ENCODE measurements at regions not wholly inside any gene's neighbourhood (a gene's known extent, or its start where the extent isn't known, plus 50 kb on each side); places are given as distances from the start of the nearest gene placed in this dataset.

DNA sequence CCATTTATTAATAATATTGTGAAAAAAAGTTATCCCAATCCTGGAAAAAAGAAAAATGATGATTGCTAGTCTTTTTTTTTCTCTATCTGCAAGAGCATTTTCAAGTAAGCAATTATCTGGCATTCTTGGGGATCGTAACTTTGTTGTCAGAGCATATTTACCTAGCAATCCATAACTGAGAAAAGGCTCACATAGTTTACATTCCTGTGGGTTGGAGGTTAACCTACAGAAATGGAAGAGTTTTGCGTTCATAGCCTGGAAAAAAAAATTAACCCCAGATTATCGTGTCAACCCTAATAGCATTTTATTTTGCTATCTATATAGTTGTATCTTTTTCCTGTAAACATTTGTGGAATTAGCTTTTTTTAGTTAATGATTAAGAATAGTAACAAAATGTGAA, 292.3 kb downstream of the DAD1 start (continued):
- TF ChIP-seq SOX5 (CRISPR knock-in tag; IDR thresholded peaks at IDR 0.05; ENCODE audit: borderline replicate concordance), result peak; percentile 52; the same call in 1 of the 2 replicates
- TF ChIP-seq ZNF251 (CRISPR knock-in tag; IDR thresholded peaks at IDR 0.05), result no peak
- TF ChIP-seq, protein P1, sequence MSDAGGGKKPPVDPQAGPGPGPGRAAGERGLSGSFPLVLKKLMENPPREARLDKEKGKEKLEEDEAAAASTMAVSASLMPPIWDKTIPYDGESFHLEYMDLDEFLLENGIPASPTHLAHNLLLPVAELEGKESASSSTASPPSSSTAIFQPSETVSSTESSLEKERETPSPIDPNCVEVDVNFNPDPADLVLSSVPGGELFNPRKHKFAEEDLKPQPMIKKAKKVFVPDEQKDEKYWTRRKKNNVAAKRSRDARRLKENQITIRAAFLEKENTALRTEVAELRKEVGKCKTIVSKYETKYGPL (CRISPR knock-in tag; IDR thresholded peaks at IDR 0.05), result no peak; the same call in 1 of the 2 replicates
- no peak for TF ChIP-seq ZFAT (CRISPR knock-in tag; conservative IDR thresholded peaks at IDR 0.05)
- TF ChIP-seq HMG20A (CRISPR knock-in tag; IDR thresholded peaks at IDR 0.05; ENCODE audit: borderline replicate concordance), result peak; percentile 84
- peak in 1 of 2 experiments; percentile 24; a peak in 1 of 4 replicates for TF ChIP-seq MAFK (conservative IDR thresholded peaks at IDR 0.05 in 1 of 2, IDR thresholded peaks at IDR 0.05 in 1 of 2; ENCODE audit: low read length in 2 of 2)
- TF ChIP-seq ZNF652 (CRISPR knock-in tag; IDR thresholded peaks at IDR 0.05; ENCODE audit: borderline replicate concordance, low read depth), result peak; percentile 83
- no peak for TF ChIP-seq FLYWCH1 (CRISPR knock-in tag; IDR thresholded peaks at IDR 0.05)
- TF ChIP-seq KDM1A (CRISPR knock-in tag; IDR thresholded peaks at IDR 0.05), result peak; percentile 41; the same call in 1 of the 2 replicates
- no peak for TF ChIP-seq KLF9 (CRISPR knock-in tag; IDR thresholded peaks at IDR 0.05; ENCODE audit: low read depth)
- no peak for TF ChIP-seq ZIK1 (CRISPR knock-in tag; IDR thresholded peaks at IDR 0.05; ENCODE audit: borderline replicate concordance, low read depth)
- TF ChIP-seq KDM3A (CRISPR knock-in tag; IDR thresholded peaks at IDR 0.05; ENCODE audit: low read depth), result no peak
- no peak for TF ChIP-seq ZNF253 (CRISPR knock-in tag; IDR thresholded peaks at IDR 0.05; ENCODE audit: borderline replicate concordance)
- TF ChIP-seq, protein P2, sequence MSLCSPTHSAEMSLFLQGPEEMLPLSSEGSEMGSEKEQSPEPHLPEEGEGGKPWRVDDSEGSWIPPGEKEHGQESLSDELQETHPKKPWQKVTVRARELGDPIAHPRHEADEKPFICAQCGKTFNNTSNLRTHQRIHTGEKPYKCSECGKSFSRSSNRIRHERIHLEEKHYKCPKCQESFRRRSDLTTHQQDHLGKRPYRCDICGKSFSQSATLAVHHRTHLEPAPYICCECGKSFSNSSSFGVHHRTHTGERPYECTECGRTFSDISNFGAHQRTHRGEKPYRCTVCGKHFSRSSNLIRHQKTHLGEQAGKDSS (CRISPR knock-in tag; IDR thresholded peaks at IDR 0.05; ENCODE audit: borderline replicate concordance, low read depth), result no peak
- TF ChIP-seq, protein P3, sequence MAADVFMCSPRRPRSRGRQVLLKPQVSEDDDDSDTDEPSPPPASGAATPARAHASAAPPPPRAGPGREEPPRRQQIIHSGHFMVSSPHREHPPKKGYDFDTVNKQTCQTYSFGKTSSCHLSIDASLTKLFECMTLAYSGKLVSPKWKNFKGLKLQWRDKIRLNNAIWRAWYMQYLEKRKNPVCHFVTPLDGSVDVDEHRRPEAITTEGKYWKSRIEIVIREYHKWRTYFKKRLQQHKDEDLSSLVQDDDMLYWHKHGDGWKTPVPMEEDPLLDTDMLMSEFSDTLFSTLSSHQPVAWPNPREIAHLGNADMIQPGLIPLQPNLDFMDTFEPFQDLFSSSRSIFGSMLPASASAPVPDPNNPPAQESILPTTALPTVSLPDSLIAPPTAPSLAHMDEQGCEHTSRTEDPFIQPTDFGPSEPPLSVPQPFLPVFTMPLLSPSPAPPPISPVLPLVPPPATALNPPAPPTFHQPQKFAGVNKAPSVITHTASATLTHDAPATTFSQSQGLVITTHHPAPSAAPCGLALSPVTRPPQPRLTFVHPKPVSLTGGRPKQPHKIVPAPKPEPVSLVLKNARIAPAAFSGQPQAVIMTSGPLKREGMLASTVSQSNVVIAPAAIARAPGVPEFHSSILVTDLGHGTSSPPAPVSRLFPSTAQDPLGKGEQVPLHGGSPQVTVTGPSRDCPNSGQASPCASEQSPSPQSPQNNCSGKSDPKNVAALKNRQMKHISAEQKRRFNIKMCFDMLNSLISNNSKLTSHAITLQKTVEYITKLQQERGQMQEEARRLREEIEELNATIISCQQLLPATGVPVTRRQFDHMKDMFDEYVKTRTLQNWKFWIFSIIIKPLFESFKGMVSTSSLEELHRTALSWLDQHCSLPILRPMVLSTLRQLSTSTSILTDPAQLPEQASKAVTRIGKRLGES (CRISPR knock-in tag; IDR thresholded peaks at IDR 0.05; ENCODE audit: borderline replicate concordance), result no peak
- TF ChIP-seq, protein P4, sequence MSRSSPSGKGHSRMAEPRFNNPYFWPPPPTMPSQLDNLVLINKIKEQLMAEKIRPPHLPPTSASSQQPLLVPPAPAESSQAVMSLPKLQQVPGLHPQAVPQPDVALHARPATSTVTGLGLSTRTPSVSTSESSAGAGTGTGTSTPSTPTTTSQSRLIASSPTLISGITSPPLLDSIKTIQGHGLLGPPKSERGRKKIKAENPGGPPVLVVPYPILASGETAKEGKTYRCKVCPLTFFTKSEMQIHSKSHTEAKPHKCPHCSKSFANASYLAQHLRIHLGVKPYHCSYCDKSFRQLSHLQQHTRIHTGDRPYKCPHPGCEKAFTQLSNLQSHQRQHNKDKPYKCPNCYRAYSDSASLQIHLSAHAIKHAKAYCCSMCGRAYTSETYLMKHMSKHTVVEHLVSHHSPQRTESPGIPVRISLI (CRISPR knock-in tag; IDR thresholded peaks at IDR 0.05; ENCODE audit: borderline replicate concordance), result peak; percentile 45; the same call in 1 of the 2 replicates
- peak; percentile 71 for TF ChIP-seq MIXL1 (CRISPR knock-in tag; IDR thresholded peaks at IDR 0.05)
- TF ChIP-seq, protein P5, sequence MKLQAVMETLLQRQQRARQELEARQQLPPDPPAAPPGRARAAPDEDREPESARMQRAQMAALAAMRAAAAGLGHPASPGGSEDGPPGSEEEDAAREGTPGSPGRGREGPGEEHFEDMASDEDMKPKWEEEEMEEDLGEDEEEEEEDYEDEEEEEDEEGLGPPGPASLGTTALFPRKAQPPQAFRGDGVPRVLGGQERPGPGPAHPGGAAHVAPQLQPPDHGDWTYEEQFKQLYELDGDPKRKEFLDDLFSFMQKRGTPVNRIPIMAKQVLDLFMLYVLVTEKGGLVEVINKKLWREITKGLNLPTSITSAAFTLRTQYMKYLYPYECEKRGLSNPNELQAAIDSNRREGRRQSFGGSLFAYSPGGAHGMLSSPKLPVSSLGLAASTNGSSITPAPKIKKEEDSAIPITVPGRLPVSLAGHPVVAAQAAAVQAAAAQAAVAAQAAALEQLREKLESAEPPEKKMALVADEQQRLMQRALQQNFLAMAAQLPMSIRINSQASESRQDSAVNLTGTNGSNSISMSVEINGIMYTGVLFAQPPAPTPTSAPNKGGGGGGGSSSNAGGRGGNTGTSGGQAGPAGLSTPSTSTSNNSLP (IDR thresholded peaks at IDR 0.05; ENCODE audit: low read depth, low read length), result peak; percentile 59; the same call in 1 of the 2 replicates
- TF ChIP-seq, protein P6, sequence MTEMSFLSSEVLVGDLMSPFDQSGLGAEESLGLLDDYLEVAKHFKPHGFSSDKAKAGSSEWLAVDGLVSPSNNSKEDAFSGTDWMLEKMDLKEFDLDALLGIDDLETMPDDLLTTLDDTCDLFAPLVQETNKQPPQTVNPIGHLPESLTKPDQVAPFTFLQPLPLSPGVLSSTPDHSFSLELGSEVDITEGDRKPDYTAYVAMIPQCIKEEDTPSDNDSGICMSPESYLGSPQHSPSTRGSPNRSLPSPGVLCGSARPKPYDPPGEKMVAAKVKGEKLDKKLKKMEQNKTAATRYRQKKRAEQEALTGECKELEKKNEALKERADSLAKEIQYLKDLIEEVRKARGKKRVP (CRISPR knock-in tag; IDR thresholded peaks at IDR 0.05), result 0 out of 4 replicates have a peak, but pooled peaks of 1 of the 2 experiments have one; percentile 12
- TF ChIP-seq MEF2D (CRISPR knock-in tag; IDR thresholded peaks at IDR 0.05), result no peak
- peak; percentile 77 for TF ChIP-seq GATAD2A (CRISPR knock-in tag; IDR thresholded peaks at IDR 0.05)
- no peak for TF ChIP-seq CEBPG (CRISPR knock-in tag; IDR thresholded peaks at IDR 0.05)
- no peak for TF ChIP-seq NPAS2 (CRISPR knock-in tag; IDR thresholded peaks at IDR 0.05; ENCODE audit: borderline replicate concordance)

Data from HepG2 (cell line).